Fibroblast of lung (primary cell): ENCODE measurements at regions not wholly inside any gene's neighbourhood (a gene's known extent, or its start where the extent isn't known, plus 50 kb on each side); places are given as distances from the start of the nearest gene placed in this dataset.

ENCODE experiments used
- EZH2 ChIP-seq: IDR thresholded peaks from 2 replicates; pipeline ENCODE4 v1.5.1; 2012; ENCODE audit warnings: low read length, control low read depth, mild to moderate bottlenecking; ENCODE audit errors: missing control alignments
- TF ChIP-seq, protein P1 (sequence below), 2 donors: IDR thresholded peaks in 1 of 2; conservative IDR thresholded peaks in 1 of 2; 1 replicate in 1 of 2; 2 replicates in 1 of 2; pipeline ENCODE4 v1.5.1; 2011 to 2012; ENCODE audit warnings: low read length in 2 of 2, control low read depth in 1 of 2, inconsistent platforms in 1 of 2, low read depth in 1 of 2, mild to moderate bottlenecking in 1 of 2

- TF ChIP-seq, protein P1, sequence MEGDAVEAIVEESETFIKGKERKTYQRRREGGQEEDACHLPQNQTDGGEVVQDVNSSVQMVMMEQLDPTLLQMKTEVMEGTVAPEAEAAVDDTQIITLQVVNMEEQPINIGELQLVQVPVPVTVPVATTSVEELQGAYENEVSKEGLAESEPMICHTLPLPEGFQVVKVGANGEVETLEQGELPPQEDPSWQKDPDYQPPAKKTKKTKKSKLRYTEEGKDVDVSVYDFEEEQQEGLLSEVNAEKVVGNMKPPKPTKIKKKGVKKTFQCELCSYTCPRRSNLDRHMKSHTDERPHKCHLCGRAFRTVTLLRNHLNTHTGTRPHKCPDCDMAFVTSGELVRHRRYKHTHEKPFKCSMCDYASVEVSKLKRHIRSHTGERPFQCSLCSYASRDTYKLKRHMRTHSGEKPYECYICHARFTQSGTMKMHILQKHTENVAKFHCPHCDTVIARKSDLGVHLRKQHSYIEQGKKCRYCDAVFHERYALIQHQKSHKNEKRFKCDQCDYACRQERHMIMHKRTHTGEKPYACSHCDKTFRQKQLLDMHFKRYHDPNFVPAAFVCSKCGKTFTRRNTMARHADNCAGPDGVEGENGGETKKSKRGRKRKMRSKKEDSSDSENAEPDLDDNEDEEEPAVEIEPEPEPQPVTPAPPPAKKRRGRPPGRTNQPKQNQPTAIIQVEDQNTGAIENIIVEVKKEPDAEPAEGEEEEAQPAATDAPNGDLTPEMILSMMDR (conservative IDR thresholded peaks at IDR 0.05 in 1 of 2, IDR thresholded peaks at IDR 0.05 in 1 of 2; ENCODE audit: low read depth in 1 of 2, low read length in 2 of 2) = no peak
- no peak for TF ChIP-seq EZH2
Measured at GRCh38 chr11:119844808-119845207, 115.8 kb upstream of the NECTIN1 start.
